ENCODE measurements at regions not wholly inside any gene's neighbourhood (a gene's known extent, or its start where the extent isn't known, plus 50 kb on each side); places are given as distances from the start of the nearest gene placed in this dataset.

- ATAC-seq (no peak), DNase-seq (ENCODE audit: extremely low read depth in 1 of 4, low spot score in 3 of 4) (no peak), FAIRE-seq (no peak)
- Histone ChIP-seq H3K27me3 (ENCODE audit: control insufficient read depth in 2 of 2, insufficient read depth in 2 of 2, low read length in 2 of 2) (no peaks in the 10 kb centered on the region), H3K4me2 (ENCODE audit: insufficient read depth, low read length) (no peak overlapping the region), H3K27ac (ENCODE audit: extremely low read depth, low read depth, low read length) (no peak overlapping the region), H3K9me1 (ENCODE audit: control insufficient read depth, insufficient read depth, low read length) (no peaks in the 10 kb centered on the region), H3K9ac (ENCODE audit: insufficient read depth in 1 of 2, low read depth in 2 of 2, low read length in 2 of 2) (no peak overlapping the region), H3K4me3 (no peak overlapping the region), H3K9me3 (replicated peaks; ENCODE audit: control insufficient read depth, insufficient read depth, low read depth, low read length) (no peaks in the 10 kb centered on the region), H3K79me2 (ENCODE audit: control insufficient read depth, insufficient read depth, low read length) (no peaks in the 10 kb centered on the region), H3K4me1 (replicated peaks in 1 of 2; ENCODE audit: control insufficient read depth in 2 of 2, insufficient read depth in 2 of 2, low read length in 2 of 2) (no peaks in the 10 kb centered on the region), H3K36me3 (ENCODE audit: control insufficient read depth, insufficient read depth, low read length) (no peaks in the 10 kb centered on the region), H2AFZ (ENCODE audit: low read depth, low read length) (no peak overlapping the region), H4K20me1 (replicated peaks; ENCODE audit: control insufficient read depth, insufficient read depth, low read length) (no peaks in the 10 kb centered on the region)
- BruUV-seq (replicated peaks), result no TSS peak
- ChIA-PET POLR2A (no interaction called here), CTCF (ENCODE audit: low intra/inter-chr PET ratio) (no interaction called here)
- TF ChIP-seq MCM3 (IDR thresholded peaks at IDR 0.05), result no peak
- TF ChIP-seq ELF2 (CRISPR knock-in tag; IDR thresholded peaks at IDR 0.05), result no peak
- no peak for TF ChIP-seq NR4A1 (CRISPR knock-in tag; IDR thresholded peaks at IDR 0.05)
- no peak for TF ChIP-seq NR4A1 (tag; IDR thresholded peaks at IDR 0.05)
- TF ChIP-seq RCOR1 (IDR thresholded peaks at IDR 0.05; ENCODE audit: borderline replicate concordance in 1 of 2, low read depth in 2 of 2, low read length in 2 of 2), result no peak
- no peak for TF ChIP-seq DEAF1 (CRISPR knock-in tag; IDR thresholded peaks at IDR 0.05)
- no peak for TF ChIP-seq ZFP30 (CRISPR knock-in tag; IDR thresholded peaks at IDR 0.05; ENCODE audit: borderline replicate concordance)
- TF ChIP-seq HMBOX1 (IDR thresholded peaks at IDR 0.05), result no peak
- TF ChIP-seq SMC3 (conservative IDR thresholded peaks at IDR 0.05; ENCODE audit: insufficient read depth, low read depth, low read length), result no peak
- no peak for TF ChIP-seq IRF2 (CRISPR knock-in tag; IDR thresholded peaks at IDR 0.05)
- TF ChIP-seq PYGO2 (tag; IDR thresholded peaks at IDR 0.05), result no peak
- no peak for TF ChIP-seq ZBTB8A (IDR thresholded peaks at IDR 0.05; ENCODE audit: partially characterized antibody)
- TF ChIP-seq FOXM1 (IDR thresholded peaks at IDR 0.05; ENCODE audit: low read depth), result no peak
- TF ChIP-seq FOXM1 (CRISPR knock-in tag; IDR thresholded peaks at IDR 0.05; ENCODE audit: low read depth), result no peak
- no peak for TF ChIP-seq TRIM28 (IDR thresholded peaks at IDR 0.05)
- no peak for TF ChIP-seq ZNF589 (CRISPR knock-in tag; IDR thresholded peaks at IDR 0.05; ENCODE audit: low read depth)
- TF ChIP-seq FOXK2 (conservative IDR thresholded peaks at IDR 0.05 in 1 of 2, IDR thresholded peaks at IDR 0.05 in 1 of 2; ENCODE audit: low read depth in 2 of 2), result no peak
- no peak for TF ChIP-seq ZKSCAN8 (CRISPR knock-in tag; IDR thresholded peaks at IDR 0.05)
- no peak for TF ChIP-seq SFPQ (IDR thresholded peaks at IDR 0.05; ENCODE audit: low read depth, low read length)
- TF ChIP-seq KLF10 (CRISPR knock-in tag; IDR thresholded peaks at IDR 0.05), result no peak
- WGBS (ENCODE audit: insufficient coverage, low coverage, missing lambda C conversion rate), result 32% methylated on average over 2 of the region's 2 CpGs
- in situ Hi-C loops (cut with MboI) (no loop called here), intact Hi-C loops (cut with micrococcal nuclease) (loop anchor here (5.0 kb wide), 1 partner anchor 982 kb away; no protein-coding TSS in a partner anchor)
Observed at GRCh38 chr15:36498916-36499315, 80.5 kb upstream of the CDIN1 start.
